ENCODE measurements at regions not wholly inside any gene's neighbourhood (a gene's known extent, or its start where the extent isn't known, plus 50 kb on each side); places are given as distances from the start of the nearest gene placed in this dataset.

- TF ChIP-seq, protein P1, sequence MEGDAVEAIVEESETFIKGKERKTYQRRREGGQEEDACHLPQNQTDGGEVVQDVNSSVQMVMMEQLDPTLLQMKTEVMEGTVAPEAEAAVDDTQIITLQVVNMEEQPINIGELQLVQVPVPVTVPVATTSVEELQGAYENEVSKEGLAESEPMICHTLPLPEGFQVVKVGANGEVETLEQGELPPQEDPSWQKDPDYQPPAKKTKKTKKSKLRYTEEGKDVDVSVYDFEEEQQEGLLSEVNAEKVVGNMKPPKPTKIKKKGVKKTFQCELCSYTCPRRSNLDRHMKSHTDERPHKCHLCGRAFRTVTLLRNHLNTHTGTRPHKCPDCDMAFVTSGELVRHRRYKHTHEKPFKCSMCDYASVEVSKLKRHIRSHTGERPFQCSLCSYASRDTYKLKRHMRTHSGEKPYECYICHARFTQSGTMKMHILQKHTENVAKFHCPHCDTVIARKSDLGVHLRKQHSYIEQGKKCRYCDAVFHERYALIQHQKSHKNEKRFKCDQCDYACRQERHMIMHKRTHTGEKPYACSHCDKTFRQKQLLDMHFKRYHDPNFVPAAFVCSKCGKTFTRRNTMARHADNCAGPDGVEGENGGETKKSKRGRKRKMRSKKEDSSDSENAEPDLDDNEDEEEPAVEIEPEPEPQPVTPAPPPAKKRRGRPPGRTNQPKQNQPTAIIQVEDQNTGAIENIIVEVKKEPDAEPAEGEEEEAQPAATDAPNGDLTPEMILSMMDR (IDR thresholded peaks at IDR 0.05; ENCODE audit: insufficient read depth, low read length): no peak
- no peak for TF ChIP-seq POLR2AphosphoS5 (IDR thresholded peaks at IDR 0.05; ENCODE audit: low read depth)
- peak; percentile 79 for TF ChIP-seq REST (IDR thresholded peaks at IDR 0.05; ENCODE audit: insufficient replicate concordance, low read depth)
- no peak for TF ChIP-seq GABPA (IDR thresholded peaks at IDR 0.05; ENCODE audit: low read depth)
- TF ChIP-seq SPI1 (IDR thresholded peaks at IDR 0.05; ENCODE audit: borderline replicate concordance, low read depth): no peak
These were observed 111.6 kb upstream of the ZC3H12A start for GRCh38 chr1:37362594-37363385.
